ENCODE measurements at regions not wholly inside any gene's neighbourhood (a gene's known extent, or its start where the extent isn't known, plus 50 kb on each side); places are given as distances from the start of the nearest gene placed in this dataset.

- TF ChIP-seq CREM (CRISPR knock-in tag; IDR thresholded peaks at IDR 0.05) (no peak), CTCF (IDR thresholded peaks at IDR 0.05) (no peak), JAZF1 (CRISPR knock-in tag; IDR thresholded peaks at IDR 0.05) (no peak), SOX15 (CRISPR knock-in tag; IDR thresholded peaks at IDR 0.05) (no peak), ETV6 (CRISPR knock-in tag; IDR thresholded peaks at IDR 0.05) (no peak), IRF2 (CRISPR knock-in tag; IDR thresholded peaks at IDR 0.05; ENCODE audit: borderline replicate concordance, low read depth) (no peak), ESRRA (CRISPR knock-in tag; IDR thresholded peaks at IDR 0.05; ENCODE audit: borderline replicate concordance) (no peak)
These were observed 275.9 kb upstream of the WWC1 start for GRCh38 chr5:168015506-168015905.
